ENCODE measurements at regions not wholly inside any gene's neighbourhood (a gene's known extent, or its start where the extent isn't known, plus 50 kb on each side); places are given as distances from the start of the nearest gene placed in this dataset.

DNA sequence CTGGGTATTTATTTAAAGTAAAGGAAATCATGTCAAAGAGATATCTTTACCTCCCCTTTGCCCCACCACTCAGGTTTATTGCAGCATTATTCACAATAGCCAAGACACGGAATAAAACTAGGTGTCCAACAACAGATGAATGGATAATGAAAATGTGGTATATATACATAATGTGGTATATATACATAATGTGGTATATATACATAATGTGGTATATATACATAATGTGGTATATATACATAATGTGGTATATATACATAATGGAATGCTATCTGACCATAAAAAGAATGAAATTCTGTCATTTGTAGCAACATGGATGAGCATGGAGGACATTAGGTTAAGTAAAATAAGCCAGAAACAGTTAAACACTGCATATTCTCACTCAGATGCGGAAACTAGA is 262.6 kb upstream of the PLXNA2 start:
- no peak for TF ChIP-seq BHLHE40 (IDR thresholded peaks at IDR 0.05; ENCODE audit: borderline replicate concordance)
- TF ChIP-seq HDGF (IDR thresholded peaks at IDR 0.05; ENCODE audit: borderline replicate concordance), result no peak
- TF ChIP-seq ARNT (IDR thresholded peaks at IDR 0.05), result no peak
